ENCODE measurements at regions not wholly inside any gene's neighbourhood (a gene's known extent, or its start where the extent isn't known, plus 50 kb on each side); places are given as distances from the start of the nearest gene placed in this dataset.

GRCh38 chr1:94315552-94316116, 78.2 kb upstream of the ARHGAP29 start:
- no peak for DNase-seq (ENCODE audit: low spot score in 2 of 2)
- 96% methylated on average over 1 of the region's 1 CpG for WGBS
- H3K27ac ChIP-seq = no peak overlapping the region
- no peak overlapping the region for H3K4me3 ChIP-seq
- no peaks in the 10 kb centered on the region for H3K27me3 ChIP-seq
- no peak for TF ChIP-seq POLR2AphosphoS5 (IDR thresholded peaks at IDR 0.05)
- no peak for TF ChIP-seq EP300 (IDR thresholded peaks at IDR 0.05)
- TF ChIP-seq POLR2A (IDR thresholded peaks at IDR 0.05) = no peak
- no peak for TF ChIP-seq CTCF (IDR thresholded peaks at IDR 0.05)
- no peaks in the 10 kb centered on the region for H3K36me3 ChIP-seq
- no peaks in the 10 kb centered on the region for H3K4me1 ChIP-seq
- no peaks in the 10 kb centered on the region for H3K9me3 ChIP-seq

GRCh38 chr1:94314222-94314858, 77.0 kb upstream of the ARHGAP29 start:
- Histone ChIP-seq H3K36me3 (no peaks in the 10 kb centered on the region), H3K27me3 (no peaks in the 10 kb centered on the region), H3K9me3 (no peaks in the 10 kb centered on the region), H3K4me3 (no peak overlapping the region), H3K27ac (no peak overlapping the region), H3K4me1 (no peaks in the 10 kb centered on the region)
- WGBS = 91% methylated on average over 2 of the region's 2 CpGs
- no peak for TF ChIP-seq POLR2AphosphoS5 (IDR thresholded peaks at IDR 0.05)
- DNase-seq (ENCODE audit: low spot score in 2 of 2) = no peak

DNA sequence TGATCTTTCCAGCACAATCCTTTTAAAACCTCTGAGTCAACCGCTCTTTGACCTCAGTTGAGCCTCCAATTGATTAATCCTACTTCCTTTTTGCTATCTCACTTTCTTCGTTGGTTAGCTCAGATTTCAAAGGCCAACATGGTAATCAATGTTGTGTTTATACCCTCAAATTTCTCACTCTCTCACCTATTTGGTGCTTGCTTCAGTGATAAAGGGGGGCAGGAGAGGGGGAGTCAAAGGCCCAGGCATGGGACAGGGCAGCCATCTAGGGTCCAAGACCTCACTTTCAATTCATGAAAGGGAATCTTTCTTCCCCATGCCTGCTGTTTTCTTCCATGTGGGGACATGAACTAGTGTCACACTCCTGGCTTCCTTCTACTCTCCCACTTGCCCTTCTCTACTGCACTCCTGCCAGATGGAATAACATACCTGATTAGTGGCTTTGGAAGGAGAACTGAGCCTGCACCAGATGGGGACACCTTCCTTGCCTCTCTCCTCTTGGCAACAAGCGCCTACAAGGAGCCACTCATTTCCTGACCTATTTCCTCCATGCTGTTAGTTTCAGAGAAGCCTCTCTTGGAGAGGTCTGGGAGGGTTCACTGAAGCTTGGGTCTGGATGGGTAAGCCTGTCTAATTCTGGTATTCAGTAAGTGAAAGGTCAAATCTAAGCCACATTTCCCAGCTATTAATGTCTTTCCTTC, 73.3 kb upstream of the ARHGAP29 start:
- no peak for DNase-seq (ENCODE audit: low spot score in 2 of 2)
- no peaks in the 10 kb centered on the region for H3K4me1 ChIP-seq
- no peaks in the 10 kb centered on the region for H3K9me3 ChIP-seq
- H3K4me3 ChIP-seq = no peak overlapping the region
- WGBS = 74% methylated on average over 3 of the region's 3 CpGs
- no peak overlapping the region for H3K27ac ChIP-seq
- H3K27me3 ChIP-seq = no peaks in the 10 kb centered on the region
- no peaks in the 10 kb centered on the region for H3K36me3 ChIP-seq
- no peak for TF ChIP-seq POLR2A (IDR thresholded peaks at IDR 0.05)
- no peak for TF ChIP-seq CTCF (IDR thresholded peaks at IDR 0.05)

DNA sequence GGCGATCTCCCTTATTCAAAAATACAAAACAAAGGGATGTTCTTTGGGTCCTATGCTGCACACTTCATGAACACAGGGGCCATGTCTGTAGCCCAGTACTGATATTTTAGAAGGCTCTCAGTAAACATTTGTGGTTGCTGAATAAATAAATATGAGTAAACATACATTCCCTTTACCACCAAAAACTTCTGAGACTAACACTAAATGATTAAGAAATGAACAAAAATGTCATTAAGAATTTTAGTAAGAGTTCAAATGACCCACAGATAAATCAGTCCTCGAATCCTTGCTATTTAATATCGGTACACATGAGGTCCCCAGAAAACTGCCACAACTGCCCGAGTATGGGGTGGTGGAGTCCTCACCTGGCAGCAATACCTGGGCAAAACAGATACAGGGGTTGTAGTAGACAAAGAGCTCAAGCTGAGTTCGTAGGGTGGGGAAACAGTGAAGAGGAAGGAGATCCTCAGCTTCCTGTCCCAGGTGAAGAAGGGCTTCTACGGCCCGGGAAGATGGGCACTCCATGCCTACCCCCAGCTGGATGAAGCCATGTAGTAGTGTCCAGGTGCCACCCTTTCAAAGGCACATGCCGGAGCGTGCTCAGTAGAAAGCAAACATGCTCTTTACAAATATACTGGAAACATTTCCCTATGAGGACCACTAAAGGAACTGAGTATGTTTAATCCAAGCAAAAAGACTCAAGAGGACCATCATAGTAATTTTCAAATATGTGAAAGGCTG, 72.6 kb upstream of the ARHGAP29 start:
- TF ChIP-seq CTCF (IDR thresholded peaks at IDR 0.05) (no peak), POLR2AphosphoS5 (IDR thresholded peaks at IDR 0.05) (no peak), POLR2A (IDR thresholded peaks at IDR 0.05) (no peak), EP300 (IDR thresholded peaks at IDR 0.05) (no peak)
- H3K27ac ChIP-seq = no peak overlapping the region
- no peak overlapping the region for H3K4me3 ChIP-seq
- H3K27me3 ChIP-seq = no peaks in the 10 kb centered on the region
- H3K9me3 ChIP-seq = no peaks in the 10 kb centered on the region
- H3K36me3 ChIP-seq = no peaks in the 10 kb centered on the region
- WGBS = 82% methylated on average over 9 of the region's 9 CpGs
- H3K4me1 ChIP-seq = no peaks in the 10 kb centered on the region
- DNase-seq (ENCODE audit: low spot score in 2 of 2) = no peak

DNA sequence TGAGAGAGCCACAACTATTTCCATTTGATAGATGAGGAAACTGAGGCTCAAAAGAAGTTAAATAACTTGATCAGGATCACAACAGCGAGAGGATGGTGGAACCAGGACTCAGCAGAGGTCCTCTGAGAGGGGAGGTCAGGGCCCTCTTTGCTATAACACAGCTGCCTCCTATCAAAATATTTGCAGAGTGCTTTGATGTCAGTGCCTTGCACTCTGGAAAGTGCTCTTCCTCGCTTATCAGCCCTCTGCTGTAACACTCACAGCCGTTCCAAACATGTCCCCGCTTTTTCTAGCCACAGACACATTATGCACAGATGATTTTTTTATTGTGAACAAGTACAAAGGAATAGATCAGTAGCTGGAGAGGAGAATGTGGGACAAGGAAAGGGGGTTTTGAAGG, 71.8 kb upstream of the ARHGAP29 start:
- DNase-seq (ENCODE audit: low spot score in 2 of 2) = no peak
- Histone ChIP-seq H3K4me3 (no peak overlapping the region), H3K27me3 (no peaks in the 10 kb centered on the region), H3K36me3 (no peaks in the 10 kb centered on the region), H3K9me3 (no peaks in the 10 kb centered on the region), H3K4me1 (no peaks in the 10 kb centered on the region), H3K27ac (no peak overlapping the region)
- WGBS = 81% methylated on average over 4 of the region's 4 CpGs
- TF ChIP-seq EP300 (IDR thresholded peaks at IDR 0.05) (no peak), POLR2A (IDR thresholded peaks at IDR 0.05) (no peak), POLR2AphosphoS5 (IDR thresholded peaks at IDR 0.05) (no peak), CTCF (IDR thresholded peaks at IDR 0.05) (no peak)

Measured in suprapubic skin (tissue), 4 donors.